ENCODE measurements at regions not wholly inside any gene's neighbourhood (a gene's known extent, or its start where the extent isn't known, plus 50 kb on each side); places are given as distances from the start of the nearest gene placed in this dataset.

GRCh38 chr2:221304916-221305315 lies 267.2 kb downstream of the EPHA4 start:
- DNase-seq (no peak), ATAC-seq (no peak)
- intact Hi-C loops (cut with DNase I, micrococcal nuclease), result no loop called here

- no peak for DNase-seq
- ATAC-seq, result no peak
- intact Hi-C loops (cut with DNase I, micrococcal nuclease), result no loop called here
Observed at GRCh38 chr2:221308507-221309066, 263.5 kb downstream of the EPHA4 start.

GRCh38 chr2:221309892-221310583 lies 262.1 kb downstream of the EPHA4 start:
- intact Hi-C loops (cut with DNase I, micrococcal nuclease), result no loop called here
- DNase-seq (no peak), ATAC-seq (peak; percentile 82)

GRCh38 chr2:221310730-221311129 lies 261.4 kb downstream of the EPHA4 start:
- ATAC-seq (no peak), DNase-seq (no peak)
- intact Hi-C loops (cut with DNase I, micrococcal nuclease), result no loop called here

GRCh38 chr2:221312634-221313033 lies 259.5 kb downstream of the EPHA4 start:
- DNase-seq (no peak), ATAC-seq (peak; percentile 84)
- intact Hi-C loops (cut with DNase I, micrococcal nuclease), result no loop called here

GRCh38 chr2:221314786-221315185 lies 257.3 kb downstream of the EPHA4 start:
- DNase-seq (no peak), ATAC-seq (no peak)

GRCh38 chr2:221318376-221319130 lies 253.6 kb downstream of the EPHA4 start:
- DNase-seq, result no peak
- ATAC-seq, result no peak
- intact Hi-C loops (cut with DNase I, micrococcal nuclease), result no loop called here

More at GRCh38 chr2:221314786-221315185, 257.3 kb downstream of the EPHA4 start:
- intact Hi-C loops (cut with DNase I, micrococcal nuclease), result no loop called here

- DNase-seq, result no peak
- ATAC-seq, result peak; percentile 98
- intact Hi-C loops (cut with DNase I, micrococcal nuclease), result no loop called here
Observed at GRCh38 chr2:221322741-221323140, 249.4 kb downstream of the EPHA4 start.

- DNase-seq, result no peak
- no peak for ATAC-seq
- intact Hi-C loops (cut with DNase I, micrococcal nuclease), result no loop called here
Observed at GRCh38 chr2:221323513-221323912, 248.6 kb downstream of the EPHA4 start.

- DNase-seq (no peak), ATAC-seq (no peak)
- intact Hi-C loops (cut with DNase I, micrococcal nuclease), result no loop called here
Observed at GRCh38 chr2:221330436-221330835, 241.7 kb downstream of the EPHA4 start.

- intact Hi-C loops (cut with DNase I, micrococcal nuclease), result no loop called here
- no peak for ATAC-seq
Observed at GRCh38 chr2:221334481-221335218, 237.5 kb downstream of the EPHA4 start.

GRCh38 chr2:221335219-221335752 lies 236.8 kb downstream of the EPHA4 start:
- intact Hi-C loops (cut with DNase I, micrococcal nuclease), result no loop called here
- DNase-seq (no peak), ATAC-seq (no peak)

More at GRCh38 chr2:221334481-221335218, 237.5 kb downstream of the EPHA4 start:
- no peak for DNase-seq

GRCh38 chr2:221336967-221337366 lies 235.1 kb downstream of the EPHA4 start:
- DNase-seq, result no peak
- ATAC-seq, result no peak
- intact Hi-C loops (cut with DNase I, micrococcal nuclease), result no loop called here

GRCh38 chr2:221337957-221338685 lies 234.0 kb downstream of the EPHA4 start:
- no peak for ATAC-seq
- intact Hi-C loops (cut with DNase I, micrococcal nuclease), result no loop called here
- no peak for DNase-seq

- DNase-seq, result no peak
- no peak for ATAC-seq
- intact Hi-C loops (cut with DNase I, micrococcal nuclease), result no loop called here
Observed at GRCh38 chr2:221342388-221342787, 229.7 kb downstream of the EPHA4 start.

- DNase-seq, result no peak
- no peak for ATAC-seq
- intact Hi-C loops (cut with DNase I, micrococcal nuclease), result no loop called here
Observed at GRCh38 chr2:221343524-221343923, 228.6 kb downstream of the EPHA4 start.

- intact Hi-C loops (cut with DNase I, micrococcal nuclease), result no loop called here
- no peak for DNase-seq
- ATAC-seq, result no peak
Observed at GRCh38 chr2:221345516-221345915, 226.6 kb downstream of the EPHA4 start.

- intact Hi-C loops (cut with DNase I, micrococcal nuclease), result no loop called here
- DNase-seq (no peak), ATAC-seq (no peak)
Observed at GRCh38 chr2:221346411-221346810, 225.7 kb downstream of the EPHA4 start.

GRCh38 chr2:221347471-221347870 lies 224.6 kb downstream of the EPHA4 start:
- intact Hi-C loops (cut with DNase I, micrococcal nuclease), result no loop called here
- DNase-seq (no peak), ATAC-seq (no peak)
